IPS-NIHi11 (cell line): ENCODE measurements at regions not wholly inside any gene's neighbourhood (a gene's known extent, or its start where the extent isn't known, plus 50 kb on each side); places are given as distances from the start of the nearest gene placed in this dataset.
"Not testable (repeated sequence)": the region's sequence is repeated elsewhere in the genome, so short reads cannot be mapped to it uniquely, and the experiment has no call there.

Experiments used
- DNase-seq: peaks from one replicate; pipeline ENCODE4 v3.0.0; 2012; ENCODE audit warnings: mixed read lengths, low spot score

DNA sequence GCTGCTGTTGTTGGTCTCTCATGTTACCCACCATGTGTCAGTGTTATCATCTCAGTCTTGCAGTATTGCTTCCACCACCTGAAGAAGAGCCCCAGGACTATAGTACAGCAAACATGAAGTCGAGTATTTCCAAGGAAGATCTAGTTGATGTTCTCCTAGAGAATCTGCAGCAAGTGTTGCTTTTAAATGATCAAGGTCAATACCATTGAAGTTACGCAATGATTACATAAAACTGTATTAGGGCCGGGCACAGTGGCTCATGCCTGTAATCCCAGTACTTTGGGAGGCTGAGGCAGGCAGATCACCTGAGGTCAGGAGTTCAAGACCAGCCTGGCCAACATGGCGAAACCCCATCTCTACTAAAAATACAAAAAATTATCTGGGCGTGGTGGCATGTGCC, 173.9 kb downstream of the TJP1 start:
- DNase-seq = not testable (repeated sequence)

DNA sequence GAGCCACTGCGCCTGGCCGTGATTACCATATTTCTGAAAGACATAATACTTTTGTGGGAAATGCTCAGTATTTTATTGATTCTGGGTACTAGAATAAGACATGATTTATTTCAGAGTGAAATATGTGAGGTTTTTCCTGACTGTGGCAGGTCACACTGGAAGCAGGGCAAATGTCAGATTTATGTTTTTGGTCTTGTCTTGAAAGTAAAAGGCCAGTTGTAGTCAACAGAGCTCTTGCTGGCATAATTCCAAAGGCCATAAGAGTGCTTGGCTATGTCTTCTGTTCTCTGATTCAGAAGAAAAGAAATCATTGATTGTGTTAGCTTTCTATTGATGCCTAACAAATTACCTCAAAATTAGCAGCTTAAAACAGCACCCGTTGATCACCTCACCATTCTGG, 176.4 kb downstream of the TJP1 start:
- DNase-seq = no peak

DNA sequence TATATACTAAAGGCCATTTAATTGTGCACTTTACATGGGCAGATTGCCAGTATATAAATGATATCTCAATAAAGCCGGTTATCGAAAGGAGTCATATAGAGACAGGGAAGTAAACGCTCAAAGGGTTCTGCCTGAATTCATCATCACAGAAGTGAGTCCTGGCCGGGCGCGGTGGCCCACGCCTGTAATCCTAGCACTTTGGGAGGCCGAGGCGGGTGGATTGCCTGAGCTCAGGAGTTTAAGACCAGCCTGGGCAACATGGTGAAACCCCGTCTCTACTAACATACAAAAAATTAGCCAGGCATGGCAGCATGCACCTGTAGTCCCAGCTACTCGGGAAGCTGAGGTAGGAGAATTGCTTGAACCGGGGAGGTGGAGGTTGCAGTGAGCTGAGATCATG, 177.9 kb downstream of the TJP1 start:
- not testable (repeated sequence) for DNase-seq

DNA sequence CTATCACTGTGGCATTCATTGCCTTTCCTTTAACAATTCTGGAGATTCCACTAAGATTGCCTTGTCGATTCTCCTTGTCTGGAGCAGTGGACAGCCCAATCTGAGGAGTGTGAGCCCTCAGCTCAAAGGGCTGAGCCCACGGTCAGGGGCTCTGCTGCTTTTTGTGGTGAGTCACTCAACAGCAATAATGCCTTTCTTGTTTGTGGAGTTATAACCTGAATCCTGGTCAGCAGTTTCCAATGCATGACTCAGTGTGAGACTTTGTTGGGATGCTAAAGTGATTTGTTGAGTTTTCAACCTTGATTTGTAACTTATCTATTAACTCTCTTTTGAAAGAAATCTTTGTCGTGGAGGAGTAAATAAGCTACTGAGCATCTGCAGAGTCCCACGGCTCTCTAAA, 183.5 kb downstream of the TJP1 start:
- no peak for DNase-seq

DNA sequence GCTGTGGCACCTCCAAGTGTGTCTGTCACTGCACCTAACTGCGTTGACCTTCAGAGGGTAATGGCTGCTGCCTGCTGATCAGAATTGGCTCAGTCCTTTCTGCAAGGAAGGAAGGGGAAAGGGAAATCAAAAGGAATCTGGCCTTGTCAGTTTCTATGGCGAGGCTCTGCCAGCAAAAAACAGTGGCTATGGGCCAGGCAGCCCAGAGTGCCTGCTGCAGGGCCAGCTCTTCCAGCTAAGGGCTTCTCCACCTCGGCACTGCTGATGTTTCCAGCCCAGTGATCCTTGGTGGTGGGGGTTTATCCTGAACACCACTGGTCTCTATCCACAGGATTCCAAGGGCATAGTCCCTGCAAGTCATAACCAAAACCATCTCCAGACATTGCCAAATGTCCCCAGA, 184.3 kb downstream of the TJP1 start:
- no peak for DNase-seq

DNA sequence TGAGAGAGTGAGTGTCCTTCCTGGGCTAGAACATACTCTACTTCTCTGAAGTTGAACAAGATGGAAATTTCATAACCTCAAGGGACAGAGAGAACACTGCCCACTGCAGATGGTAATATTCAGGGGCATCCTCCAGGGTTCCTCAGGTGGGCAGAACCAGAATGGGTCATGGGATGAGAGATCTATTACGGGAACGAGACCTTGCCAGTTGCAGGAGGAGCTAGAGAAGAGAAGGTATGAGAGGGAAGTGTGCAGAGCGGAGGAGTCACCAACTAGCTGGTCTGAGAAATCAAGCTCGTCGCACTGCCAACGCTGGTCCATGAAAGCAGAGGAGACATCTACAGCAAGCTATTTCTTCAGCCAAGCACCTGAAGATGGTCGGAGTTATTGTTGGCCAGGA, 184.7 kb downstream of the TJP1 start:
- DNase-seq = no peak

DNA sequence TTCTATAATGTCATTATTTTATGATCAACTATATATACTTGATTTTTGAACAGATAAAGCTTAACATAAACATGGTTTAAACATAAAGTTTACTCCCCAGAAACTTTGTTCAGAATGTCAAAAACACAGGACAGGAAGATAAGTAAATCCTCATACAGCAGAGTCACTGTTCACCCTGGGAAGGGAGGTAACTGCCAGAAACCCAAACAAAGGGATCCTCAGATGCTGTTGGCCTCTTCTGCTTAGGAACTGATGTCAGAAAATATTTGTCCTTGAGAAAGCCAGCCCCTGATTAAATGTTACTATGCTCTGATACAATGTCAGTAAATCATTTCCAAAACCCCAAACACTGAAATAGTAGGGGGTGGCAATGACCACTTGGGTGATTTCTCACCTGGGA, 185.3 kb downstream of the TJP1 start:
- DNase-seq = no peak

DNA sequence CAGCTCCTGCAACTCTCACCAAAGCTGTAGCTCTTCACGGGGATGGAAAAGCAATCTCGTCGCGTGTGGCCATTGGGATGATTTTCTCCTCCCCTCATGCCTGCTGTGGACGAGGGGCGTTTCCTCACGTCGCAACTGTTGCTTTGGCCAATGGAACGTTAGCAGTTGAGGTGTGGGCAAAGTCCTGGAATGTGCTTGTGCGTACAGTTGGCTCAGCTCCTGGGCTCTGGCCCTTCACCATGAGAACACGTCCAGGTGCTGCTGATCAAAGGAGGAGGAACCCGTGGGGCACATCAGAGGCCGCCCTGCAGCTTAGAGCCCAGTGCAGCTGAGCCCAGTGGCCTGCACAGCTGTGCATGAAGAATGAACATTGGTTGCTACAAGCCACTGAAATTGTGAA, 186.1 kb downstream of the TJP1 start:
- DNase-seq = no peak

DNA sequence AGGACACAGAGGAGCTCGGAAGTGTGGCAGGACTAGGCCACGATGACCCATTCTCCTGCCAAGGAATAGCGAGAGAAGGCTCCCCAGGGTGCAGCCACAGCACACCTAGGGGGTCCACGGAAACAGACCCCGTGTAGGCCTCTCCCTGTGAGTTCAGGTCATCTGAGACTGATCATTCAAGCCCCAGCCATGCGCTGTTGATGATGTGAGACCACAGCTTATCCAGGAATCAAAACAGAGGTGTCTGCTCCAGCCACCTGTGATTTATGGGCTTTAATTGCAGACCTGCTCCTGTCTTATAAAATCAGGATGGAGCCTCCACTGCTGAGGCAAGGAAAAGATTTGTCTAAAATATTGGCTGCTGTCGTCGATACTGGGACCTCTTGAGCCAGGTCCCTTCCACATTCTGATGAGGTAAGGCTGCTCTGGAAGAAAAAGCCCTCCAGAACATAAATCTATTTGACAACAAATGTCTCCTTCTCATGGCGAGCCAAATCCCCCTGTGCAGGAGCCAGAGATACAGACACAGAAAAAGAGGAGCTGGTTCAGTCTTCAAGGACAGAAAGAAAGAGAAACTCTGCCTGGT, 186.7 kb downstream of the TJP1 start:
- no peak for DNase-seq

DNA sequence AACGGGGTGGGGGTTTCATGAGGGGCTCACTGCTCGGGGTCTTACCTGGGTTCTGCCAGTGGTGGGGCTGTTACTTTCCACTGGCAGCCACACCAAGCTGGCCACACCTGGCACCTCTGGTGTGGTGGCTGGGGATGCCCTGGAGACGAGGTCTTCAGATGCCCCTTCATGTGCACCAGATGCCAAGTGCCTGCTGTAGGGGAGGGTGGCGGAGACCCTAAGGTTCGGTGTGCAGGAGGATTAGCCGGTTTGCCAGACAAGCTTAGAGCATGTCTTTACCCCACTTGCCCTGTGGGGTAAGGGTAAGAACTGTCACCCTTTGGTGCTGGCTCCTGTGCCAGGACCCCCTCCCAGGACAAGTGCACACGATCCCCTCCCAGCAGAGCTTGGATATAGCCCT, 188.3 kb downstream of the TJP1 start:
- no peak for DNase-seq

DNA sequence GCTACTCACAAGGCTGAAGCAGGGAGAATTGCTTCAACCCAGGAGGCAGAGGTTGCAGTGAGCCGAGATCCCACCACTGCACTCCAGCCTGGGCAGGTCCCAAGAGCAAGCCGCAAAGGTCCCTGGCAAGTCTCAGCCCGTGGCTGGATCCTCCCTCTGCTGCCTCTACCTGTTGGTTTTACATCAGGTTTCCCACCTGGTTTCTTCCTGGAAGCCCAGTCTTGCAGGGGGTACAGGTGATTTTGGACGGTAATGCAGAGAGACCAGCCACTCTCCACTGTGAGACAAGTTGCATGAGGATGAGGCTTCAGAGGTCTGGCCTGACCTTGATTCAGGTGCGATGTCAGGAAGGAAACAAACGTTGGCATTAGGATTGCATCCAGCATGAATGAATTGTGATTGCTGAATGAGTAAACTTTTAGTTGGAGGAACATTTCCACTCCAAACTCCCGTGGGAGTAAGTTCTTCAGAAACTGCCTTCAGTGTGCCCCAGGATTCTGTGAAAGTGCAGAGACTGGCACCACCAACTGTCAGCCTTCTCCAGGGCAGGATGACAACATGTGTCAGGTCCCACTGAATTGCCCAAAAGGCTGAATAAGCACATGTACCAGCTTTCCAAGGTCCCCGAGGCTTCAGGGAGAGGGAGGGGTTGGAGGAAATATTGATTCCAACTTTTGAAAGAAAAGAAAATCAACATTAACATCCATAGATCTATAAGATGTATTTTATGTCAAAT, 189.4 kb downstream of the TJP1 start:
- DNase-seq = no peak

DNA sequence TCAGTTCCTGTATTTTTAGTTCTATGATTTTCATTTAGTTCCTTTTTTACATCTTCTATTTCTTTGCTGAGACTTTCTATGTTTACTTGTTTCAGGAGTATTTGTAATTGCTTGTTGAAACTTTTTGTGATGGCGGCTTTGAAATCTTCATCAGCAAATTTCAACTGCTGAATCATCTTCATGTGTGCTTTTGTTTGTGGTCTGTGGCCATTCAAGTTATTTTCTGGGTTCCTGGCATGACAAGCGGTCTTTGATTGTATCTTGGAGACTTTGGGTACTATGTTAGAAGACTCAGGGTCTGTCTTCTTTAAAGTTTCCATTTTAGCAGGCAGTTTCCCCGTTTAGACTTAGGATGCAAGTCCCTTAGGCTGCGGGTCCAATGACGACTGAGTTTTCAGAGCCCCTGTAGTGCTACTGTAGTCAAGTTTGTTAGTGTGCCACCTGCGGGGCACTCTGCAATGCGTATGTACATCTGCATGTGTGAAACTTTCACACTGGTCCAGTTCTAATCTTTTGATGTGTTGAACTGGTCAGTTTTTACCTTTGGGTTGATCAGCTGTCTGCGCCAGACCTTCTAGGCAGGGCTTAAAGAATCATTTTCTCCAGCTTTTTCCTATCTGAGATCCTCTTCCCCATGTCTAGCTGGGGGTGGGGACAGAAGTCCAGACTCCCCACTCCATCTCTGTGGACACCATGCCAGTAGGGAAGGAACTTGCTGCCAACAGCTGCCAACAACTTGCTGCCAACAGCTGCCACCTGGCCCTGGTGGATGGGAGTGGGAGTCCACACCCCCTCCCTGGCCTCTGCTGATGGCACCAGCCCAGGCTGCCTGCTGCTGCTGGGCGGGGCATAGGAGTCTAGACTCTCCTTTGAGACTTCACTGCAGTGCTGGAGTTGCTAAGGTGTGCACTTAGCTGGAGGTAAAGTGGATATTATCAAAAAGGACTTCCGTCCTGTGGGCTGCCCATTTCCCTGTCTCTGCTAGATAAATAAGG, 190.9 kb downstream of the TJP1 start:
- DNase-seq = no peak

DNA sequence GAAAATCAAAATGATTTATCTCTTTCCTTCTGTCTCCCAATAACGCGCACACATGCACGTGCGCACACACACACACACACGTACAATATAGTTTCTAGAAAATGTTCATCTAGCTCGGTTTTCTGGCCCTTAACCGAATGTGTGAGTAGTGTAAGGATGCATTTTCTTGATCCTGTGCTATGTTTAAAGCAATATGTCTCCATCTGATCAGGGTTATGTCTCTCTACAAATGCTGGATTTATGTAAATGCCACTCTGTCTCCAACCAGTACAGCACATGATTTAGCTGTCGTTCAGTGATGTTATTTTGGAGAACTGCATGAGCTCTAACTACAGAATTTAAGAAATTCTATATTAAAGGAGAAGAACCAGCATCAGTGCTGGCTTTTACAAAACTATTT, 198.0 kb downstream of the TJP1 start:
- no peak for DNase-seq

DNA sequence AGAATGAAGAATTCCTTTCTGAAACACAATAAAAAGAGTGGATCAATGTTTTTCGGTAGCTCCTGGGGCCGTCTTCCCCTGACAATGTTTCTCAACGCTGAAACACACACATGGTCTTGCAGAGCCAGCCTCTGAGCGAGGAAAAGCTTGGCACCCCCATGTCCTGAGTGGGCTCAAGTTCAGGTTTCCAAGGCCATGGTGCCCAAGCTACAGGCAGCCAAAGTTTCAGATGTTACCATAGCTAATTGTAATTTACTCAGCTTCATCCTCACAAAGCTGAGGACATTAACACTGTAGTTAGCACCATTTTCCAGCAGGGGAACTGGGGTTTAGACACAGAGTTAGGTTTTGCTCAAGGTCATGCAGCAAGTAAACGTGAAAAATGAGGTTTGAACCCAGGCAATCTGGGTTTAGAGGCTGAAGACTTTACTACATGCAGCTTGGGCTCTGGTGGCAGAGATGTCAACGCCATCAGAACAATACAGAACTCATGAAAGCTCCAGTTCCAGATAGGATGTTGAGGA, 199.1 kb downstream of the TJP1 start:
- DNase-seq = no peak

DNA sequence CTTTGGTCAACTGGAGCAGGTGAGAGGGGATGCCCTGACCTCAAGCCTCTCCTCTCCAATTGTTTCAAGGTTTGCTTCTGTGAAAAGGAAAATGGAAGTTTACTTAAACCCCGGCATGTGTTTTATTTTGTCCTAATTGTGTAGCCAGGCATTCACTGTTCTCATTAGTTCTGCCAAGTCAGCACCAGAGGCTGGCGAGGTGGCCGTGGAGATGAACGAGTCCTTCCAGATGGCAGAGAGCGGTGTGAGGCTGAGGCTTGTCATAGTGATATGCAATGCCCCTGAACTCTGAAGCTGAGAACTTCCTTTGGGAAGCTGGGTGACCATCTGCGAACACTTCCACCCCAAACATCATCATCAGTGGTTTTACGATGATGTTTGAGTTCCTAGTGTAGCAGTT, 199.6 kb downstream of the TJP1 start:
- DNase-seq = no peak

DNA sequence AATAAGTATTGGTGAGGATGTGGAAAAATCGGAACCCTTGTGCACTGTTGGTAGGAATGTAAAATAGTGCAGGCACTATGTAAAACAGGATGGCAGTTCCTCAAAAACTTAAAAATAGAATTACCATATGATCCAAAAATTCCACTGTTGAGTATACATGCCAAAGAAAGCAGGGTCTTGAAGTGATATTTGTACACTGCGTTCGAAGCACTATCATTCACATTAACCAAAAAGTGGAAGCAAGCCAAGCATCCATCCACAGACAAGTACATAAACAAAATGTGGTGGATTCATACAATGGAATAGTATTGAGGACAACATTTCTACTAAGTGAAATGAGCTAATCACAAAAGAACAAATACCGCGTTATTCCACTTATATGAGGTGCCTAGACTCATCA, 200.7 kb downstream of the TJP1 start:
- DNase-seq = no peak

DNA sequence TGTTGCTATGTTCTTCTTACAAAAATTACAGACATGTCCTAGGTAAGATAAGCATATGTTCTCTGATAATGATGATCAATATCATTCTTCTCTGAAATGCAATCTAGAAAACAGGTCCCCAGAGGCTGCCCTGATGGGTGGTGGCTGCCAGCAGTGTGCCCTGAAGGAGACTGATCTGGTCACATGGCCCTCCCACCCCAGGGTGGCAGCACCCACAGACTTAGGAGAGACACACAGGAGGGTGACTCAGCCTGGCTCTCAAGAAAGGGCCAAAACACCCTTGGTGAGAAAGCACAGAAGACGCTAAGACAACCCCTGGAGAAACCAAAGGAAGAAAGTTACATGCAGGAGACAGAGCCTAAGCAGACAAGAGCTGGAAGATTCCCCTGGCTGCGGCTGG, 203.7 kb downstream of the TJP1 start:
- DNase-seq = no peak

DNA sequence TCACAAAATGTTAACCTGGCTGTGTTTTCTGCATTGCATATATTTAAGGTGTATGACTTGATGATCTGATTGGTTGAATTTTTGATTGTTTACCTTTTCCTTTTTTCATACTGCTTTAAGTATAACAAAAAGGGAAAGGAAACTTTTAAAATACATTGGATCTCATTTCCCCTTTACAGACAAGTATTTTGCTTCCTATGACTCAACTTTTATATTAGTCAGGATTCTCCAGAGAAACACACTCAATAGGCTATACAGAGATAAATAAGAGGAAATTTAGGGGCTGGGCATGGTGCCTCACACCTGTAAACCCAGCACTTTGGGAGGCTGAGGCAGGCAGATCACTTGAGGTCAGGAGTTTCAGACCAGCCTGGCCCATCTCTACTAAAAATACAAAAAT, 205.8 kb downstream of the TJP1 start:
- no peak for DNase-seq

DNA sequence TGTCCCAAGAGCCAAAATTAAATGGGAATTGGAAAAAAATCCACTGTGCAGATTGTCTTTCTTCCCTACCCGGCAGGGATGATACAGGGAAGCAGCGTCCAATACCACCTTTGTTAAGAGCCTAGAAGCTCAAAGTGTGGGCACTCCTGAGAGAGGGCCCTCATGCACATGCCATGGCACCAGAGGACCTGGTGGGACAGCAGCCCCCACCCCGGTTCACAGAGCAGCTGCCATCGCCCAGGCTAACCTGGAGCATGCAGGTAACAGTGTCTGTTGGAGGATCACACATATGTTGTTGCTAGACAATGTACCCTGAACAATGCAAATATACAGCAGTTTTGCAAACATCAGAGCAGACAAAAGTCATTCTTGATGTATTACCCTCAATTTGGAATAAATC, 206.5 kb downstream of the TJP1 start:
- no peak for DNase-seq

DNA sequence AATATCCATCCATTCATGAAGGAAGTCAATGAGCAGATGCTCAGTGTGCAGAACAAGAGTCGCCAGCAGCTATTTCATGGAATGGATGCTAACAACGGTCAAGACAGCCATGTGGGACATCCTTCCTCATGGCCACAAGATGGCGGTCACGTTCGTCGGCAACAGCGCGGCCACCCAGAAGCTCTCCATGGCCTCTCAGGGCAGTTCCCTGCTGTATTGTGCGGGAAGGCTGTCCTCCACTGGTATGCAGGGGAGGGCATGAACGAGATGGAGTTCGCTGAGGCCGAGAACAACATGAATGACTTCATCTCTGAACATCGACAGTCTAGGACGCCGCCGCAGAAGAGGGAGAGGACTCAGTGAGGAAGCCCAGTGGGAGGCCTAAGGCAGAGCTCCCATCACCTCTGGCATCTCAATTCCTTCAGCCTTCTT, 208.3 kb downstream of the TJP1 start:
- peak; percentile 59 for DNase-seq

DNA sequence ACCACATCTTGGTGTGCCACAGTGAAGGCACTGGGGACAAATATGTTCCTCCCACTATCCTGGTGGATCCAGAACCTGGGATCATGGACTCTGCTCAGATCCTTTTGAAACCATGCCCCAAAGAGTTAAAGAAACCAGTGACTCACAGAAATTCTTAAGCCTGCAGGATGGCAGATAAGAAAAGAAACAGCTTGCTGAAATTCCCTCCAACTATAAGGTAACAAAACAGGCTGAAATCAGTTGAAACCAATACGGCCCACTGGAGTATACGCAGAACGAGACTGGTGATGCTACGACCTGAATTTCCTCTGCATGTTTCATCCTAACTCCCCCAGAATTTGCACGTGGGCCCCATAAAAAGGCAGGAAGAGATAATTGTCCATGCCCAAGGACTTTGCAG, 209.6 kb downstream of the TJP1 start:
- no peak for DNase-seq

DNA sequence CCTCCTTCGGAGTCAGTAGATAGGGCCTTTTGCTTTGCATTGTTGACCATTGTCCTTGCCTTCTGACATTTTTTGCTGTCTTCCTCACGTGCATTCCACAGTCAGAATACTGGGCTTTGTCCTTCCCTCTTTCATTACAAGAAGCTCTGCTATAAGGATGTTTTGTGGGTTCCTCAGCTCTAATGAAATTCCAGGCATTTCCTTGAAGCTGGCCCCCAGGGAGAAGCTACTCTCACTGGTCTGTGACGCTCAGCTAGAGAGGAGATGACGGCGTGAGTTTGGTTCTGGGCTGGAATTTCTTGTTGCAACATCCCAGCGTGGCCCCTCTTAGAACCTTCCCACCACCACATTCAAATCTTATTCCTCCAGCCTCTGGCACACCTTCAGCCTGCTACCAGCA, 210.2 kb downstream of the TJP1 start:
- DNase-seq = peak; percentile 31

DNA sequence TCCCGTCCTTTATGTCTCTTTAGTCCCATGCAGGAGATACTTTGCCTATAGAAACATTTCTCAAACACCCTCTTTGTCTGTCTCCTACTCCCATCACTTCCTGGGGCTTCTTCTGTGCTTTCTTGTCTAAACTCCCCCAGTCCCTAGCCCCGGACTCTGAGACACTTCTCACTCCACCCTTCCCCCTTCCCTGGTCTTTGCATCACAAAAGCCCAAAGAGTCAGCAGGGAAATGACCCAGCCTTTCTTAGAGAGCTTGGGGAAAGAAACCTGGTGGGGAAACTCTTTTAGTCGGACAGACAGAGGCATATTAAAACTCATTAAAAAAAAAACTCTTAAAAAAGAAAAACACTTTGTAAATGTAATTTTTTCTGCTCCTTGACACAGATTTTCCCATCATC, 211.2 kb downstream of the TJP1 start:
- DNase-seq = peak; percentile 53
